Heart right ventricle (tissue), 16 donors: ENCODE measurements at regions not wholly inside any gene's neighbourhood (a gene's known extent, or its start where the extent isn't known, plus 50 kb on each side); places are given as distances from the start of the nearest gene placed in this dataset.

Source experiments
- ATAC-seq, 8 donors: fragments of 200-7000 bp; cut with Tn5 transposase; one replicate each; pipeline ENCODE4 v1.9.1; 2020; ENCODE audit warnings: mild to moderate bottlenecking in 8 of 8, moderate library complexity in 8 of 8, moderate number of reproducible peaks in 1 of 8
- DNase-seq, 2 donors: peaks; one replicate each; pipeline ENCODE4 v3.0.0-alpha.2; 2020
- H3K27ac ChIP-seq, 10 donors: fragments of 200-600 bp; sonication (generic) in 2 of 10; one replicate each; pipeline versions ENCODE4 v1.5.0 to v1.8.0; 2020 to 2022; ENCODE audit warnings: mild to moderate bottlenecking in 3 of 10
- H3K27me3 ChIP-seq, 7 donors: fragments of 200-600 bp; one replicate each; pipeline ENCODE4 v1.8.0; 2021 to 2022; ENCODE audit warnings: mild to moderate bottlenecking in 2 of 7
- H3K36me3 ChIP-seq, 9 donors: fragments of 200-600 bp; sonication (generic) in 1 of 9; one replicate each; pipeline versions ENCODE4 v1.5.0 to v1.8.0; 2020 to 2022; ENCODE audit warnings: mild to moderate bottlenecking in 2 of 9
- H3K4me1 ChIP-seq, 9 donors: fragments of 200-600 bp; sonication (generic) in 1 of 9; one replicate each; pipeline versions ENCODE4 v1.5.0 to v1.8.0; 2020 to 2022; ENCODE audit warnings: mild to moderate bottlenecking in 4 of 9
- H3K4me3 ChIP-seq, 10 donors: fragments of 200-600 bp; sonication (generic) in 2 of 10; one replicate each; pipeline versions ENCODE4 v1.5.0 to v1.8.0; 2020 to 2022; ENCODE audit warnings: mild to moderate bottlenecking in 7 of 10, moderate library complexity in 2 of 10
- H3K9me3 ChIP-seq, 11 donors: fragments of 200-600 bp in 10 of 11; sonication (generic) in 2 of 11; one replicate each; pipeline versions ENCODE4 v1.5.0 to v1.8.0; 2013 to 2022; ENCODE audit warnings: mild to moderate bottlenecking in 2 of 11, control low read depth in 1 of 11, moderate library complexity in 1 of 11
- WGBS, 2 donors: extraction: QIAGEN DNeasy Blood & Tissue Kit; methylation state at CpG; one replicate each; pipeline ENCODE4 v1.1.7; 2013; ENCODE audit warnings: inconsistent platforms in 1 of 2; 5-methylcytosine and 5-hydroxymethylcytosine counted together
- intact Hi-C, 10 donors: fragments of 100-400 bp; cut with DNase I; formaldehyde crosslinking; loops; one replicate each; pipeline versions ENCODE4 v1.11.1 to v1.14.2; 2022
- TF ChIP-seq, protein P1 (sequence below), 9 donors: fragments of 200-600 bp; sonication (generic) in 2 of 9; IDR thresholded peaks; one replicate each; pipeline versions ENCODE4 v1.5.0 to v1.8.0; 2021 to 2022; ENCODE audit warnings: antibody characterized with exemption in 9 of 9, mild to moderate bottlenecking in 5 of 9, moderate library complexity in 1 of 9
- donor health status: Arrhythmogenic right ventricular cardiomyopathy.
- donor health status: ischemic (EF 13 %, LVEDD 7.1; RV severe dilation, severe dysfunction).
- donor health status: healthy with polysubstance abuse.
- donor health status: DM: no; HTN: yes; CAD: no.
- donor health status: DM: no; HTN: no; CAD: no.
- donor health status: ischemic (EF 25% LVEDD 6.9; RV normal size, moderate dysfunction).
- donor health status: ischemic (EF 25% LVEDD 5.7; RV mildly dilated, moderate dysfunction).
- donor health status: healthy.
- donor health status: DM: yes; HTN: yes; CAD: no.
- donor health status: Ischemic cardiomyopathy.
- donor health status: ischemic (EF 35%, LVEDD 5.7; RV mildly dilated, moderate dysfunction).
- donor health status: nonischemic (EF 11% LVEDD 7.7; RV severe dilation, severe dysfunction).
- donor health status: DM: yes; HTN: yes; CAD: no.
- donor health status: PGD.
- donor health status: ischemic (EF 29% LVEDD 5.4; RV normal size, mild dysfunction).
- donor health status: nonischemic (EF 23%, LVEDD 6.1; RV moderate dilation, normal function).

DNA sequence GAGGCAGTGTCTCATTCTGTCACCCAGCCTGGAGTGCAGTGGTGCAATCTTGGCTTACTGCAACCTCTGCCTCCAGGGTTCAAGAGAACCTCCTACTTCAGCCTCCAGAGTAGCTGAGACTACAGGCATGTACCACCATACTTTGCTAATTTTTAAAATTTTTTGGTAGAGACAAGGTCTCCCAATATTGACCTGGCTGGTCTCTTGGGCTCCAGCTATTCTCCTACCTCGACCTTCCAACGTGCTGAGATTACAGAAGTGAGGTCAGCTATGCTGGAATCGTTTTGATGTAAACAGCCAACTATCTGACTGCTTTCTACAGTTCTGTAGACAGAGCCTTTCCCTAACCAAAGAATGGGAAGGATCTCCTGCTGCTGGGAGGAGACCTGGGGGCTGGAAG, 375.8 kb downstream of the GATA3 start:
- H3K4me1 ChIP-seq = no peaks in the 10 kb centered on the region
- no peak for ATAC-seq
- intact Hi-C loops = no loop called here
- no peaks in the 10 kb centered on the region for H3K36me3 ChIP-seq
- no peak for DNase-seq
- no peak overlapping the region for H3K27ac ChIP-seq
- 24 to 30% methylated on average over 3 of the region's 3 CpGs for WGBS, 2 donors
- TF ChIP-seq, protein P1, sequence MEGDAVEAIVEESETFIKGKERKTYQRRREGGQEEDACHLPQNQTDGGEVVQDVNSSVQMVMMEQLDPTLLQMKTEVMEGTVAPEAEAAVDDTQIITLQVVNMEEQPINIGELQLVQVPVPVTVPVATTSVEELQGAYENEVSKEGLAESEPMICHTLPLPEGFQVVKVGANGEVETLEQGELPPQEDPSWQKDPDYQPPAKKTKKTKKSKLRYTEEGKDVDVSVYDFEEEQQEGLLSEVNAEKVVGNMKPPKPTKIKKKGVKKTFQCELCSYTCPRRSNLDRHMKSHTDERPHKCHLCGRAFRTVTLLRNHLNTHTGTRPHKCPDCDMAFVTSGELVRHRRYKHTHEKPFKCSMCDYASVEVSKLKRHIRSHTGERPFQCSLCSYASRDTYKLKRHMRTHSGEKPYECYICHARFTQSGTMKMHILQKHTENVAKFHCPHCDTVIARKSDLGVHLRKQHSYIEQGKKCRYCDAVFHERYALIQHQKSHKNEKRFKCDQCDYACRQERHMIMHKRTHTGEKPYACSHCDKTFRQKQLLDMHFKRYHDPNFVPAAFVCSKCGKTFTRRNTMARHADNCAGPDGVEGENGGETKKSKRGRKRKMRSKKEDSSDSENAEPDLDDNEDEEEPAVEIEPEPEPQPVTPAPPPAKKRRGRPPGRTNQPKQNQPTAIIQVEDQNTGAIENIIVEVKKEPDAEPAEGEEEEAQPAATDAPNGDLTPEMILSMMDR (IDR thresholded peaks at IDR 0.05) = no peak
- no peaks in the 10 kb centered on the region for H3K9me3 ChIP-seq
- peaks cover 0 to 8% (median 0%) of the 10 kb centered on the region in 7 donors for H3K27me3 ChIP-seq
- H3K4me3 ChIP-seq = no peak overlapping the region

DNA sequence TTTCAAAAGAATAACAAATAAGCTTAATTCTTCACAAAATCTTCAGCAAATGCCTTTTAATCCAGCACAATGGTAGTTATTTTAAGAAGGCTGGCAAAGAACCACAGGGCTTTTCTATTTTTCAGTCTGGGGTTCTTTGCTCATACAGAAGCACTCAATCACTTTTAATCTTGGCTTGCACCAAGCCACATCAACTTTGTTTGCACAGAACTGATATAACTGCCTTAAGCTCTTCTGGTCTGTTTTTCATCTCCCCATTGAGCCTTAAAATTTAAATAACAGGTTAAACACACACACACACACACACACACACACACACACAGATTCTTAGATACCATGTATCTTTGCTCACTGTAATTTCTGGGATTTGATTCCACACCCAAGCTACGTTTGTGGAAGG, 377.0 kb downstream of the GATA3 start:
- no peak for ATAC-seq
- H3K27me3 ChIP-seq = peaks cover 0 to 8% (median 0%) of the 10 kb centered on the region in 7 donors
- no peaks in the 10 kb centered on the region for H3K4me1 ChIP-seq
- H3K36me3 ChIP-seq = no peaks in the 10 kb centered on the region
- 45 to 60% methylated on average over 1 of the region's 1 CpG for WGBS, 2 donors
- TF ChIP-seq, protein P1 (IDR thresholded peaks at IDR 0.05) = no peak
- H3K9me3 ChIP-seq = no peaks in the 10 kb centered on the region
- no peak overlapping the region for H3K27ac ChIP-seq
- H3K4me3 ChIP-seq = no peak overlapping the region
- no peak for DNase-seq
- intact Hi-C loops = no loop called here

DNA sequence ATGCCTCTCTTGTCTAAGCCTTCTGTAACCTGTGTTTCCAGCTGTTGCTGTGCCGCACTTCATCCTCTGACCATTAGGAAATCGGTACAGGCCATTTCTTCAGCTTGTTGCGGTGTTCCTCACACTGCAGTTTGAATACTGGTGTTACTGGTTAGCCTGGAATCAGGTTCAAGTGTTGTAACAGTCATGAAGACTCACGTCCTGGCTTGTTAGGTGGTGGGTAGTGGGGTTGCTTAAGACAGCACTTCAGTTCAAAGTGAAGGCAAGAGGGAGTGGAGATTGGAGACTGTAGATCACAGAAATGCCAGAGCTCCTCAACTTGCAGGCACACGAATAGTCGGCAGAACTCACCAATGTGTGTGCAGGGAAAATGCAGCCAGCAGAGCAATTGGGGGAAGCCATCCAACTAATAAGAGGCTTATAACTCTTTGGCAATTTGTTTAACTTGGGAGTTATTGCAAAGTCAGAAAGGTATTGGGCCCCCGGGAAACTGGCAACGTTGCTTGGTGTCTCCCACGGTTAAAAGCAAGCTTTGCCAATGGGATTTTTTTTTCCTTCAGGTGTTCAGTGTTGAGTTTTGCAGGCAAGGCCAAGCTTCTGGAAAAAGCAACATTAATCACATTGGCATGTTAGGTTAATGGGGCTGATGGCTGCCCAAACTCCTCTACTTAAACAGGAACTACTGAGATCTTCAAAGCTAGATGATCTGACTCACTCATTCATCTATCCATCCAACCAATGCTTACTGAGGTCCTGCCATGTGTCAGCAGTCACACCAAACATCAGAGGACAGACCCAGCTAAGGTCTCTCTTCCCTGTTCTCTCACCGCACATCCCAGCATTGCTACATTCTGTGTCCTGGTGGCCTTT, 380.9 kb downstream of the GATA3 start:
- Histone ChIP-seq H3K4me1 (no peaks in the 10 kb centered on the region), H3K27ac (no peak overlapping the region), H3K27me3 (peaks cover 0 to 15% (median 0%) of the 10 kb centered on the region in 7 donors), H3K36me3 (no peaks in the 10 kb centered on the region), H3K9me3 (no peaks in the 10 kb centered on the region), H3K4me3 (no peak overlapping the region)
- TF ChIP-seq, protein P1 (IDR thresholded peaks at IDR 0.05) = no peak
- 83 to 84% methylated on average over 10 of the region's 10 CpGs for WGBS, 2 donors
- ATAC-seq (no peak), DNase-seq (no peak)
- intact Hi-C loops = no loop called here

DNA sequence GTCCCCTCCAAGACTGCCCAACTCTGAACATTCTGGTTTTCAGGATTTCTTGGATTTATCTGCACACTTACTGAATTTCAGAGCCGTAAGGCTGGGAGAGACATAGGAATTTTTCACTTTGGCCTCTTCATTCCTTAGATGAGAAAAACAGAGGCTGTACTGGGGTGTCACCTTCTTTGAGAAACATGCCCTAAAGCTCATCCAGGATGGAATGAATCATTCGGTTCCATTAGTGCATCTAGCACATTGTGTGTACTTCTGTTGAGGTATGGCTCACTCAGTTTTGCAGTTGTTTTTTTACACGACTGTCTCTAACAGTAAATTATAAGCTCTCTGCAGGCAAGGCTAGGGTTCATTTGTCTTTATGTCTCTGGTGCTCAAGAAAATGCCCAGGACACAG, 383.4 kb downstream of the GATA3 start:
- Histone ChIP-seq H3K9me3 (no peaks in the 10 kb centered on the region), H3K36me3 (no peaks in the 10 kb centered on the region), H3K27ac (no peak overlapping the region), H3K4me3 (no peak overlapping the region), H3K4me1 (no peaks in the 10 kb centered on the region), H3K27me3 (peaks cover 0 to 23% (median 0%) of the 10 kb centered on the region in 7 donors)
- intact Hi-C loops = no loop called here
- WGBS, 2 donors = 90 to 95% methylated on average over 3 of the region's 3 CpGs
- TF ChIP-seq, protein P1 (IDR thresholded peaks at IDR 0.05) = no peak
- no peak for ATAC-seq
- no peak for DNase-seq
